WTC11 (cell line): ENCODE measurements at regions not wholly inside any gene's neighbourhood (a gene's known extent, or its start where the extent isn't known, plus 50 kb on each side); places are given as distances from the start of the nearest gene placed in this dataset.

Source experiments
- ATAC-seq: fragments of 200-7000 bp; cut with Tn5 transposase; 2 replicates; pipeline ENCODE4 v1.10.0; 2021; ENCODE audit warnings: mild to moderate bottlenecking, moderate library complexity
- CTCF ChIA-PET: fragments of 300-600 bp; sonication (Branson Sonifier 250); formaldehyde crosslinking; loops from one replicate; lab custom pipeline; 2021; ENCODE audit warnings: antibody characterized with exemption; lab: Charles Lee
- POLR2A ChIA-PET: fragments of 350-600 bp; sonication (Branson Sonifier 250); formaldehyde crosslinking; loops from one replicate; lab custom pipeline; 2021; ENCODE audit warnings: antibody characterized with exemption; lab: Charles Lee
- DNase-seq: peaks from one replicate; pipeline ENCODE4 v3.0.0; 2021; ENCODE audit warnings: low spot score
- H3K27ac Mint-ChIP-seq: 2 replicates; pipeline ENCODE4 v1.8.0; 2021; ENCODE audit warnings: mixed read lengths
- H3K27me3 Mint-ChIP-seq: 2 replicates; pipeline ENCODE4 v1.8.0; 2021; ENCODE audit warnings: low read depth, mild to moderate bottlenecking, moderate library complexity, mixed read lengths
- H3K36me3 Mint-ChIP-seq: 2 replicates; pipeline ENCODE4 v1.8.0; 2021; ENCODE audit warnings: mixed read lengths
- H3K4me1 Mint-ChIP-seq: 2 replicates; pipeline ENCODE4 v1.8.0; 2022; ENCODE audit warnings: mixed read lengths
- H3K4me3 Mint-ChIP-seq: 2 replicates; pipeline ENCODE4 v1.8.0; 2021; ENCODE audit warnings: mild to moderate bottlenecking, moderate library complexity, mixed read lengths
- H3K9me3 Mint-ChIP-seq: 2 replicates; pipeline ENCODE4 v1.8.0; 2021; ENCODE audit warnings: mixed read lengths
- ATF1 ChIP-seq: sonication (generic); formaldehyde crosslinking; IDR thresholded peaks from 2 replicates; pipeline ENCODE4 v1.8.1; 2023; ENCODE audit warnings: mild to moderate bottlenecking, moderate library complexity, missing genetic modification reagents
- CBFB ChIP-seq: sonication (generic); formaldehyde crosslinking; IDR thresholded peaks from 2 replicates; pipeline ENCODE4 v1.8.1; 2022; ENCODE audit warnings: mild to moderate bottlenecking, low read depth, missing genetic modification reagents
- FOXK1 ChIP-seq: sonication (generic); formaldehyde crosslinking; IDR thresholded peaks from 2 replicates; pipeline ENCODE4 v1.8.0; 2022; ENCODE audit warnings: mild to moderate bottlenecking, moderate library complexity, missing genetic modification reagents
- GABPB1 ChIP-seq: sonication (generic); formaldehyde crosslinking; IDR thresholded peaks from 2 replicates; pipeline ENCODE4 v1.8.1; 2023; ENCODE audit warnings: mild to moderate bottlenecking, missing genetic modification reagents
- JUN ChIP-seq: sonication (generic); formaldehyde crosslinking; IDR thresholded peaks from 2 replicates; pipeline ENCODE4 v1.8.0; 2023; ENCODE audit warnings: mild to moderate bottlenecking, missing genetic modification reagents
- KAT7 ChIP-seq: sonication (generic); formaldehyde crosslinking; IDR thresholded peaks from 2 replicates; pipeline ENCODE4 v1.8.1; 2023; ENCODE audit warnings: missing genetic modification reagents, mild to moderate bottlenecking, borderline replicate concordance
- MXD4 ChIP-seq: fragments of 250-450 bp; sonication (Bioruptor Pico); IDR thresholded peaks from 2 replicates; pipeline ENCODE4 v1.8.0; 2021; ENCODE audit warnings: mild to moderate bottlenecking, moderate library complexity, borderline replicate concordance
- MYBL2 ChIP-seq: sonication (generic); formaldehyde crosslinking; IDR thresholded peaks from 2 replicates; pipeline ENCODE4 v1.8.1; 2023; ENCODE audit warnings: mild to moderate bottlenecking, moderate library complexity, missing genetic modification reagents
- NFATC4 ChIP-seq: fragments of 250-450 bp; sonication (Bioruptor Pico); IDR thresholded peaks from 2 replicates; pipeline ENCODE4 v1.9.0; 2021; ENCODE audit warnings: mild to moderate bottlenecking
- NR3C1 ChIP-seq: sonication (generic); formaldehyde crosslinking; conservative IDR thresholded peaks from 2 replicates; pipeline ENCODE4 v1.8.1; 2023; ENCODE audit warnings: low read depth, mild to moderate bottlenecking, missing genetic modification reagents
- ZBTB21 ChIP-seq: sonication (generic); formaldehyde crosslinking; IDR thresholded peaks from 2 replicates; pipeline ENCODE4 v1.8.1; 2023; ENCODE audit warnings: mild to moderate bottlenecking, missing genetic modification reagents, borderline replicate concordance
- ZNF396 ChIP-seq: fragments of 250-450 bp; sonication (Bioruptor Pico); IDR thresholded peaks from 2 replicates; pipeline ENCODE4 v1.8.0; 2021; ENCODE audit warnings: mild to moderate bottlenecking, moderate library complexity, borderline replicate concordance
- TF ChIP-seq, protein P1 (sequence below): sonication (generic); formaldehyde crosslinking; IDR thresholded peaks from 2 replicates; pipeline ENCODE4 v1.8.1; 2023; ENCODE audit warnings: mild to moderate bottlenecking, missing genetic modification reagents, borderline replicate concordance
- TF ChIP-seq, protein P2 (sequence below): sonication (generic); formaldehyde crosslinking; IDR thresholded peaks from 2 replicates; pipeline ENCODE4 v1.8.1; 2023; ENCODE audit warnings: mild to moderate bottlenecking, moderate library complexity, missing genetic modification reagents
- TF ChIP-seq, protein P3 (sequence below): sonication (generic); formaldehyde crosslinking; IDR thresholded peaks from 2 replicates; pipeline ENCODE4 v1.8.0; 2023; ENCODE audit warnings: mild to moderate bottlenecking, missing genetic modification reagents
- TF ChIP-seq, protein P4 (sequence below): sonication (generic); formaldehyde crosslinking; IDR thresholded peaks from 2 replicates; pipeline ENCODE4 v1.8.0; 2023; ENCODE audit warnings: missing genetic modification reagents
- TF ChIP-seq, protein P5 (sequence below): sonication (generic); formaldehyde crosslinking; IDR thresholded peaks from 2 replicates; pipeline ENCODE4 v1.8.1; 2023; ENCODE audit warnings: mild to moderate bottlenecking, missing genetic modification reagents, moderate library complexity
- TF ChIP-seq, protein P6 (sequence below): fragments of 200-600 bp; IDR thresholded peaks from 2 replicates; pipeline ENCODE4 v1.8.0; 2022; ENCODE audit warnings: antibody characterized with exemption
- TF ChIP-seq, protein P7 (sequence below): sonication (generic); formaldehyde crosslinking; IDR thresholded peaks from 2 replicates; pipeline ENCODE4 v1.8.1; 2022; ENCODE audit warnings: low read depth, mild to moderate bottlenecking, moderate library complexity, missing genetic modification reagents, borderline replicate concordance
- TF ChIP-seq, protein P8 (sequence below): sonication (generic); formaldehyde crosslinking; IDR thresholded peaks from 2 replicates; pipeline ENCODE4 v1.8.0; 2022; ENCODE audit warnings: mild to moderate bottlenecking, missing genetic modification reagents

DNA sequence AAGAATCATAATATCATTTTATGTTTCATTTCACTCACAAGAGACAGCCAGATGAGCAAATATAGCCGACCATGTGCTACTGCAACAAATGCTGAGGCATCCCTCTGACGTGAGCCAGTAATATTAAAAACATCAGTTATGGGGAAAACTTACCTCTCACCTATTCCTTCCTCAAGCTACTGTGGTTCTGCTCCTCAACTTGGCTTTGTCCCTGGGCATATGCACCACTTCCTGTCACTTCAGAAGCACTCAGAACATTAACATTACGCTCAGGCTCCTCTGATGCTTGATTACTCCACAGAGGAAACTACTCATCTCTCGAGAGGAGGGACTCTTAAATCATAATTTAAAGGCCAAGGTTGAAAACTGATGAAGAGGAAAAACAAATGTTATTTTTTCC is 457.0 kb upstream of the ALCAM start (continued):
- TF ChIP-seq, protein P1, sequence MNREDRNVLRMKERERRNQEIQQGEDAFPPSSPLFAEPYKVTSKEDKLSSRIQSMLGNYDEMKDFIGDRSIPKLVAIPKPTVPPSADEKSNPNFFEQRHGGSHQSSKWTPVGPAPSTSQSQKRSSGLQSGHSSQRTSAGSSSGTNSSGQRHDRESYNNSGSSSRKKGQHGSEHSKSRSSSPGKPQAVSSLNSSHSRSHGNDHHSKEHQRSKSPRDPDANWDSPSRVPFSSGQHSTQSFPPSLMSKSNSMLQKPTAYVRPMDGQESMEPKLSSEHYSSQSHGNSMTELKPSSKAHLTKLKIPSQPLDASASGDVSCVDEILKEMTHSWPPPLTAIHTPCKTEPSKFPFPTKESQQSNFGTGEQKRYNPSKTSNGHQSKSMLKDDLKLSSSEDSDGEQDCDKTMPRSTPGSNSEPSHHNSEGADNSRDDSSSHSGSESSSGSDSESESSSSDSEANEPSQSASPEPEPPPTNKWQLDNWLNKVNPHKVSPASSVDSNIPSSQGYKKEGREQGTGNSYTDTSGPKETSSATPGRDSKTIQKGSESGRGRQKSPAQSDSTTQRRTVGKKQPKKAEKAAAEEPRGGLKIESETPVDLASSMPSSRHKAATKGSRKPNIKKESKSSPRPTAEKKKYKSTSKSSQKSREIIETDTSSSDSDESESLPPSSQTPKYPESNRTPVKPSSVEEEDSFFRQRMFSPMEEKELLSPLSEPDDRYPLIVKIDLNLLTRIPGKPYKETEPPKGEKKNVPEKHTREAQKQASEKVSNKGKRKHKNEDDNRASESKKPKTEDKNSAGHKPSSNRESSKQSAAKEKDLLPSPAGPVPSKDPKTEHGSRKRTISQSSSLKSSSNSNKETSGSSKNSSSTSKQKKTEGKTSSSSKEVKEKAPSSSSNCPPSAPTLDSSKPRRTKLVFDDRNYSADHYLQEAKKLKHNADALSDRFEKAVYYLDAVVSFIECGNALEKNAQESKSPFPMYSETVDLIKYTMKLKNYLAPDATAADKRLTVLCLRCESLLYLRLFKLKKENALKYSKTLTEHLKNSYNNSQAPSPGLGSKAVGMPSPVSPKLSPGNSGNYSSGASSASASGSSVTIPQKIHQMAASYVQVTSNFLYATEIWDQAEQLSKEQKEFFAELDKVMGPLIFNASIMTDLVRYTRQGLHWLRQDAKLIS (CRISPR knock-in tag): no peak

DNA sequence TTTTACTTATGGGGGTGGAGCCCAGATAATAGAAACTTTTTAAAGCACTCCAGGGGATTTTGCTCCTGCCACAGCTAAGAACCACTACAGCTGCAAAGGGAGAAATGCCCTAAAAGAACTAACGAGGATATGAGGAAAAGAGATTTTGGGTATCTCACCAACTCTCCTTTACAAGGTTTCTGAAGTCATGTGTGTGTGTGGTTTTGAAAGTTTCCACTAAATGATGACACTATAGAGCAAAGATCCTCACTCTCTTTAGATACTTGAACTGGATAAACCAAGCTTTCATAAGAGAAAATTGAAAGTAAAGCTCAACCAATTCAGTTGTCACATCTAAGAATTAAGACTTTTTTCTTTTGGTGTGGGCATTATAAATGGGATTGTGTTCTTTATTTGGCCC is 455.3 kb upstream of the ALCAM start:
- ATAC-seq (no peak), DNase-seq (no peak)
- CTCF ChIA-PET: no interaction called here
- peaks cover 23% of the 10 kb centered on the region for H3K4me1 Mint-ChIP-seq
- H3K36me3 Mint-ChIP-seq: peaks cover 6% of the 10 kb centered on the region
- TF ChIP-seq JUN (CRISPR knock-in tag) (no peak), NFATC4 (CRISPR knock-in tag) (no peak), GABPB1 (no peak), FOXK1 (CRISPR knock-in tag) (no peak), ATF1 (CRISPR knock-in tag) (no peak), MYBL2 (no peak), MXD4 (CRISPR knock-in tag) (no peak), ZNF396 (CRISPR knock-in tag) (no peak), NR3C1 (CRISPR knock-in tag) (no peak), CBFB (CRISPR knock-in tag) (no peak), KAT7 (CRISPR knock-in tag) (no peak), ZBTB21 (CRISPR knock-in tag) (no peak)
- TF ChIP-seq, protein P2, sequence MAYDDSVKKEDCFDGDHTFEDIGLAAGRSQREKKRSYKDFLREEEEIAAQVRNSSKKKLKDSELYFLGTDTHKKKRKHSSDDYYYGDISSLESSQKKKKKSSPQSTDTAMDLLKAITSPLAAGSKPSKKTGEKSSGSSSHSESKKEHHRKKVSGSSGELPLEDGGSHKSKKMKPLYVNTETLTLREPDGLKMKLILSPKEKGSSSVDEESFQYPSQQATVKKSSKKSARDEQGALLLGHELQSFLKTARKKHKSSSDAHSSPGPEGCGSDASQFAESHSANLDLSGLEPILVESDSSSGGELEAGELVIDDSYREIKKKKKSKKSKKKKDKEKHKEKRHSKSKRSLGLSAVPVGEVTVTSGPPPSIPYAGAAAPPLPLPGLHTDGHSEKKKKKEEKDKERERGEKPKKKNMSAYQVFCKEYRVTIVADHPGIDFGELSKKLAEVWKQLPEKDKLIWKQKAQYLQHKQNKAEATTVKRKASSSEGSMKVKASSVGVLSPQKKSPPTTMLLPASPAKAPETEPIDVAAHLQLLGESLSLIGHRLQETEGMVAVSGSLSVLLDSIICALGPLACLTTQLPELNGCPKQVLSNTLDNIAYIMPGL (CRISPR knock-in tag): no peak
- TF ChIP-seq, protein P3, sequence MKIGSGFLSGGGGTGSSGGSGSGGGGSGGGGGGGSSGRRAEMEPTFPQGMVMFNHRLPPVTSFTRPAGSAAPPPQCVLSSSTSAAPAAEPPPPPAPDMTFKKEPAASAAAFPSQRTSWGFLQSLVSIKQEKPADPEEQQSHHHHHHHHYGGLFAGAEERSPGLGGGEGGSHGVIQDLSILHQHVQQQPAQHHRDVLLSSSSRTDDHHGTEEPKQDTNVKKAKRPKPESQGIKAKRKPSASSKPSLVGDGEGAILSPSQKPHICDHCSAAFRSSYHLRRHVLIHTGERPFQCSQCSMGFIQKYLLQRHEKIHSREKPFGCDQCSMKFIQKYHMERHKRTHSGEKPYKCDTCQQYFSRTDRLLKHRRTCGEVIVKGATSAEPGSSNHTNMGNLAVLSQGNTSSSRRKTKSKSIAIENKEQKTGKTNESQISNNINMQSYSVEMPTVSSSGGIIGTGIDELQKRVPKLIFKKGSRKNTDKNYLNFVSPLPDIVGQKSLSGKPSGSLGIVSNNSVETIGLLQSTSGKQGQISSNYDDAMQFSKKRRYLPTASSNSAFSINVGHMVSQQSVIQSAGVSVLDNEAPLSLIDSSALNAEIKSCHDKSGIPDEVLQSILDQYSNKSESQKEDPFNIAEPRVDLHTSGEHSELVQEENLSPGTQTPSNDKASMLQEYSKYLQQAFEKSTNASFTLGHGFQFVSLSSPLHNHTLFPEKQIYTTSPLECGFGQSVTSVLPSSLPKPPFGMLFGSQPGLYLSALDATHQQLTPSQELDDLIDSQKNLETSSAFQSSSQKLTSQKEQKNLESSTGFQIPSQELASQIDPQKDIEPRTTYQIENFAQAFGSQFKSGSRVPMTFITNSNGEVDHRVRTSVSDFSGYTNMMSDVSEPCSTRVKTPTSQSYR (CRISPR knock-in tag): no peak
- TF ChIP-seq, protein P4, sequence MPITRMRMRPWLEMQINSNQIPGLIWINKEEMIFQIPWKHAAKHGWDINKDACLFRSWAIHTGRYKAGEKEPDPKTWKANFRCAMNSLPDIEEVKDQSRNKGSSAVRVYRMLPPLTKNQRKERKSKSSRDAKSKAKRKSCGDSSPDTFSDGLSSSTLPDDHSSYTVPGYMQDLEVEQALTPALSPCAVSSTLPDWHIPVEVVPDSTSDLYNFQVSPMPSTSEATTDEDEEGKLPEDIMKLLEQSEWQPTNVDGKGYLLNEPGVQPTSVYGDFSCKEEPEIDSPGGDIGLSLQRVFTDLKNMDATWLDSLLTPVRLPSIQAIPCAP (CRISPR knock-in tag): no peak
- TF ChIP-seq, protein P5, sequence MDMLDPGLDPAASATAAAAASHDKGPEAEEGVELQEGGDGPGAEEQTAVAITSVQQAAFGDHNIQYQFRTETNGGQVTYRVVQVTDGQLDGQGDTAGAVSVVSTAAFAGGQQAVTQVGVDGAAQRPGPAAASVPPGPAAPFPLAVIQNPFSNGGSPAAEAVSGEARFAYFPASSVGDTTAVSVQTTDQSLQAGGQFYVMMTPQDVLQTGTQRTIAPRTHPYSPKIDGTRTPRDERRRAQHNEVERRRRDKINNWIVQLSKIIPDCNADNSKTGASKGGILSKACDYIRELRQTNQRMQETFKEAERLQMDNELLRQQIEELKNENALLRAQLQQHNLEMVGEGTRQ (CRISPR knock-in tag): no peak
- TF ChIP-seq, protein P6, sequence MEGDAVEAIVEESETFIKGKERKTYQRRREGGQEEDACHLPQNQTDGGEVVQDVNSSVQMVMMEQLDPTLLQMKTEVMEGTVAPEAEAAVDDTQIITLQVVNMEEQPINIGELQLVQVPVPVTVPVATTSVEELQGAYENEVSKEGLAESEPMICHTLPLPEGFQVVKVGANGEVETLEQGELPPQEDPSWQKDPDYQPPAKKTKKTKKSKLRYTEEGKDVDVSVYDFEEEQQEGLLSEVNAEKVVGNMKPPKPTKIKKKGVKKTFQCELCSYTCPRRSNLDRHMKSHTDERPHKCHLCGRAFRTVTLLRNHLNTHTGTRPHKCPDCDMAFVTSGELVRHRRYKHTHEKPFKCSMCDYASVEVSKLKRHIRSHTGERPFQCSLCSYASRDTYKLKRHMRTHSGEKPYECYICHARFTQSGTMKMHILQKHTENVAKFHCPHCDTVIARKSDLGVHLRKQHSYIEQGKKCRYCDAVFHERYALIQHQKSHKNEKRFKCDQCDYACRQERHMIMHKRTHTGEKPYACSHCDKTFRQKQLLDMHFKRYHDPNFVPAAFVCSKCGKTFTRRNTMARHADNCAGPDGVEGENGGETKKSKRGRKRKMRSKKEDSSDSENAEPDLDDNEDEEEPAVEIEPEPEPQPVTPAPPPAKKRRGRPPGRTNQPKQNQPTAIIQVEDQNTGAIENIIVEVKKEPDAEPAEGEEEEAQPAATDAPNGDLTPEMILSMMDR: no peak
- TF ChIP-seq, protein P7, sequence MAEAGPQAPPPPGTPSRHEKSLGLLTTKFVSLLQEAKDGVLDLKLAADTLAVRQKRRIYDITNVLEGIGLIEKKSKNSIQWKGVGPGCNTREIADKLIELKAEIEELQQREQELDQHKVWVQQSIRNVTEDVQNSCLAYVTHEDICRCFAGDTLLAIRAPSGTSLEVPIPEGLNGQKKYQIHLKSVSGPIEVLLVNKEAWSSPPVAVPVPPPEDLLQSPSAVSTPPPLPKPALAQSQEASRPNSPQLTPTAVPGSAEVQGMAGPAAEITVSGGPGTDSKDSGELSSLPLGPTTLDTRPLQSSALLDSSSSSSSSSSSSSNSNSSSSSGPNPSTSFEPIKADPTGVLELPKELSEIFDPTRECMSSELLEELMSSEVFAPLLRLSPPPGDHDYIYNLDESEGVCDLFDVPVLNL (CRISPR knock-in tag): no peak
- TF ChIP-seq, protein P8, sequence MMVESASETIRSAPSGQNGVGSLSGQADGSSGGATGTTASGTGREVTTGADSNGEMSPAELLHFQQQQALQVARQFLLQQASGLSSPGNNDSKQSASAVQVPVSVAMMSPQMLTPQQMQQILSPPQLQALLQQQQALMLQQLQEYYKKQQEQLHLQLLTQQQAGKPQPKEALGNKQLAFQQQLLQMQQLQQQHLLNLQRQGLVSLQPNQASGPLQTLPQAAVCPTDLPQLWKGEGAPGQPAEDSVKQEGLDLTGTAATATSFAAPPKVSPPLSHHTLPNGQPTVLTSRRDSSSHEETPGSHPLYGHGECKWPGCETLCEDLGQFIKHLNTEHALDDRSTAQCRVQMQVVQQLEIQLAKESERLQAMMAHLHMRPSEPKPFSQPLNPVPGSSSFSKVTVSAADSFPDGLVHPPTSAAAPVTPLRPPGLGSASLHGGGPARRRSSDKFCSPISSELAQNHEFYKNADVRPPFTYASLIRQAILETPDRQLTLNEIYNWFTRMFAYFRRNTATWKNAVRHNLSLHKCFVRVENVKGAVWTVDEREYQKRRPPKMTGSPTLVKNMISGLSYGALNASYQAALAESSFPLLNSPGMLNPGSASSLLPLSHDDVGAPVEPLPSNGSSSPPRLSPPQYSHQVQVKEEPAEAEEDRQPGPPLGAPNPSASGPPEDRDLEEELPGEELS (CRISPR knock-in tag): no peak
- TF ChIP-seq, all 79 proteins: peak for 0
- Mint-ChIP-seq H3K27ac (no peak overlapping the region), H3K4me3 (no peak overlapping the region), H3K9me3 (peaks cover 6% of the 10 kb centered on the region), H3K27me3 (no peaks in the 10 kb centered on the region)
- POLR2A ChIA-PET: no interaction called here
